ENCODE measurements at regions not wholly inside any gene's neighbourhood (a gene's known extent, or its start where the extent isn't known, plus 50 kb on each side); places are given as distances from the start of the nearest gene placed in this dataset.

- no peak for TF ChIP-seq CTCF (IDR thresholded peaks at IDR 0.05)
- TF ChIP-seq MAFK (IDR thresholded peaks at IDR 0.05; ENCODE audit: partially characterized antibody): no peak
- TF ChIP-seq POLR2A (IDR thresholded peaks at IDR 0.05; ENCODE audit: low read length): no peak
- TF ChIP-seq NR3C1 (IDR thresholded peaks at IDR 0.05): no peak
These were observed 129.1 kb upstream of the TBX3 start for GRCh38 chr12:114812858-114813761.

Measured in A549 (cell line).